Esophagus muscularis mucosa (tissue), 4 donors: ENCODE measurements at regions not wholly inside any gene's neighbourhood (a gene's known extent, or its start where the extent isn't known, plus 50 kb on each side); places are given as distances from the start of the nearest gene placed in this dataset.

Source experiments
- CTCF ChIP-seq, 3 experiments: fragments of 200-600 bp in 2 of 3; fragments of 450-650 bp in 1 of 3; sonication (generic) in 2 of 3; IDR thresholded peaks; one replicate each; pipeline ENCODE4 v1.5.1; 2017 to 2019; ENCODE audit warnings: antibody characterized with exemption in 3 of 3, mild to moderate bottlenecking in 2 of 3, moderate library complexity in 1 of 3
- EP300 ChIP-seq: sonication (generic); formaldehyde crosslinking; IDR thresholded peaks from one replicate; pipeline ENCODE4 v1.6.1; 2017; ENCODE audit warnings: antibody characterized with exemption
- POLR2A ChIP-seq: fragments of 450-650 bp; IDR thresholded peaks from one replicate; pipeline ENCODE4 v1.6.1; 2017; ENCODE audit warnings: antibody characterized with exemption, moderate library complexity, mild to moderate bottlenecking, low read depth
- POLR2AphosphoS5 ChIP-seq, 2 donors: sonication (generic); formaldehyde crosslinking; IDR thresholded peaks; one replicate each; pipeline ENCODE4 v1.6.1; 2017; ENCODE audit warnings: antibody characterized with exemption in 2 of 2

- TF ChIP-seq POLR2A (no peak), CTCF (IDR thresholded peaks at IDR 0.05) (no peak), EP300 (no peak), POLR2AphosphoS5 (IDR thresholded peaks at IDR 0.05) (no peak)
Measured at GRCh38 chr19:31140717-31141116, 208.5 kb downstream of the TSHZ3 start.
